H1 (cell line): ENCODE measurements at regions not wholly inside any gene's neighbourhood (a gene's known extent, or its start where the extent isn't known, plus 50 kb on each side); places are given as distances from the start of the nearest gene placed in this dataset.

Experiments
- ATF3 ChIP-seq: IDR thresholded peaks from 2 replicates; pipeline ENCODE4 v1.6.1; 2011; ENCODE audit warnings: low read depth, mild to moderate bottlenecking, low read length; ENCODE audit not compliant: insufficient read depth
- CTCF ChIP-seq, 3 experiments: IDR thresholded peaks; 1 replicate in 2 of 3; 2 replicates in 1 of 3; pipeline versions ENCODE4 v1.5.1 to v1.6.1; 2011; ENCODE audit warnings: low read length in 3 of 3, mild to moderate bottlenecking in 3 of 3, inconsistent platforms in 2 of 3, low read depth in 1 of 3, moderate library complexity in 1 of 3; ENCODE audit not compliant: insufficient read depth in 1 of 3; ENCODE audit errors: control extremely low read depth in 1 of 3
- HDAC2 ChIP-seq, 2 experiments: fragments of 300-600 bp in 1 of 2; sonication (generic) in 1 of 2; IDR thresholded peaks; 2 replicates each; pipeline ENCODE4 v1.6.1; 2011 to 2012; ENCODE audit warnings: low read depth in 2 of 2, low read length in 2 of 2, mild to moderate bottlenecking in 2 of 2, moderate library complexity in 2 of 2, borderline replicate concordance in 1 of 2, inconsistent platforms in 1 of 2
- JUND ChIP-seq: IDR thresholded peaks from 2 replicates; pipeline ENCODE4 v1.6.1; 2011; ENCODE audit warnings: mild to moderate bottlenecking, improper control_type of control experiment, low read length
- POLR2A ChIP-seq, 2 experiments: IDR thresholded peaks; 1 replicate in 1 of 2; 2 replicates in 1 of 2; pipeline ENCODE4 v1.6.1; 2011; ENCODE audit warnings: low read depth in 2 of 2, low read length in 2 of 2, mild to moderate bottlenecking in 2 of 2; ENCODE audit errors: control extremely low read depth in 1 of 2
- RBBP5 ChIP-seq: IDR thresholded peaks from 2 replicates; pipeline ENCODE4 v1.7.1; 2012; ENCODE audit warnings: low read depth, mild to moderate bottlenecking, inconsistent platforms, low read length, moderate library complexity, borderline replicate concordance
- TEAD4 ChIP-seq: IDR thresholded peaks from 2 replicates; pipeline ENCODE4 v1.6.1; 2012; ENCODE audit warnings: low read depth, low read length, inconsistent platforms, mixed read lengths

GRCh38 chr1:38580594-38580993, 279.0 kb downstream of the RRAGC start:
- no peak for TF ChIP-seq TEAD4
- TF ChIP-seq RBBP5, result no peak
- TF ChIP-seq CTCF (IDR thresholded peaks at IDR 0.05; ENCODE audit: control extremely low read depth in 1 of 3, insufficient read depth in 1 of 3, low read depth in 1 of 3, low read length in 3 of 3), result no peak
- no peak for TF ChIP-seq HDAC2 (IDR thresholded peaks at IDR 0.05; ENCODE audit: borderline replicate concordance in 1 of 2, low read depth in 2 of 2, low read length in 2 of 2)
- no peak for TF ChIP-seq ATF3
- no peak for TF ChIP-seq POLR2A (IDR thresholded peaks at IDR 0.05; ENCODE audit: control extremely low read depth in 1 of 2, low read depth in 2 of 2, low read length in 2 of 2)
- TF ChIP-seq JUND, result no peak
